ENCODE measurements at regions not wholly inside any gene's neighbourhood (a gene's known extent, or its start where the extent isn't known, plus 50 kb on each side); places are given as distances from the start of the nearest gene placed in this dataset.

DNA sequence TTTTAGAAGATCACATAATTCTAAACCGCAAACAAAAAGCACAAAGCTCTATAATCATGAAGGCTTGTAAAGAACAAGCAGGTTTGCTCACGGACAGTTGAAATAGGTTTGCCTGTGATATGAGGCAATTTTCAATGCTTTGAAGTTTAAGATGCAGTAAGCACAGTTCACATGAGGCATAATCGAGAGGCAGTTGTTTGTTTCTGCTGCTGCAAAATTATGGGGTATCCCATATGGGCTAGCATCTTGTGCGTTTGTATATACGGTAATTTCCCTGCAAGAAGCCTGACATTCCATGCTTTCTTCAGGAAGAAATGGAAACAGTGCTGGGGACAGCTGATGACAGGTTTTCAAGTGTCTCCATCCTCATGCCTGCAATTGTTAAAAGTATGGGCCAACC is 94.6 kb upstream of the MC3R start:
- TF ChIP-seq, protein P1, sequence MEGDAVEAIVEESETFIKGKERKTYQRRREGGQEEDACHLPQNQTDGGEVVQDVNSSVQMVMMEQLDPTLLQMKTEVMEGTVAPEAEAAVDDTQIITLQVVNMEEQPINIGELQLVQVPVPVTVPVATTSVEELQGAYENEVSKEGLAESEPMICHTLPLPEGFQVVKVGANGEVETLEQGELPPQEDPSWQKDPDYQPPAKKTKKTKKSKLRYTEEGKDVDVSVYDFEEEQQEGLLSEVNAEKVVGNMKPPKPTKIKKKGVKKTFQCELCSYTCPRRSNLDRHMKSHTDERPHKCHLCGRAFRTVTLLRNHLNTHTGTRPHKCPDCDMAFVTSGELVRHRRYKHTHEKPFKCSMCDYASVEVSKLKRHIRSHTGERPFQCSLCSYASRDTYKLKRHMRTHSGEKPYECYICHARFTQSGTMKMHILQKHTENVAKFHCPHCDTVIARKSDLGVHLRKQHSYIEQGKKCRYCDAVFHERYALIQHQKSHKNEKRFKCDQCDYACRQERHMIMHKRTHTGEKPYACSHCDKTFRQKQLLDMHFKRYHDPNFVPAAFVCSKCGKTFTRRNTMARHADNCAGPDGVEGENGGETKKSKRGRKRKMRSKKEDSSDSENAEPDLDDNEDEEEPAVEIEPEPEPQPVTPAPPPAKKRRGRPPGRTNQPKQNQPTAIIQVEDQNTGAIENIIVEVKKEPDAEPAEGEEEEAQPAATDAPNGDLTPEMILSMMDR (IDR thresholded peaks at IDR 0.05; ENCODE audit: extremely low read depth, insufficient read depth, missing control alignments), result no peak
- no peak for DNase-seq (ENCODE audit: low spot score)
- in situ Hi-C loops (cut with MboI; ENCODE audit: low pct_unique_long_range_greater_than_20kb, low sequenced_read_pairs, unreplicated experiment), result no loop called here

DNA sequence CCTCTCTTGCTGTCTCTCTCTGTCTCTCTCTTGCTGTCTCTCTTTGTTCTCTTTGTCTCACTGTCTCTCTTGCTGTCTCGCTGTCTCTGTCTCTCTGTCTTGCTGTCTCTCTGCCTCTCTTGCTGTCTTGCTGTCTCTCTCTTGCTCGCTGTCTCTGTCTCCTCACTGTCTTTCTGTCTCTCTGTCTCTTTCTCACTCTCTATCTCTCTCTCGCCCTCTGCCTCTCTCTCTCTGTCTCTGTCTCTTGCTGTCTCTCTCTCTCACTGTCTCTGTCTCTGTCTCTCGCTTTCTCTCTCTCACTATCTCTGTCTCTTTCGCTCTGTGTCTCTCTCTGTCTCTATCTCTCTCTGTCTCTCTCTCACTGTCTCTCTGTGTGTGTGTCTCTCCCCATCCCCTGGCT is 92.9 kb upstream of the MC3R start:
- in situ Hi-C loops (cut with MboI; ENCODE audit: low pct_unique_long_range_greater_than_20kb, low sequenced_read_pairs, unreplicated experiment), result no loop called here
- no peak for DNase-seq (ENCODE audit: low spot score)
- TF ChIP-seq, protein P1 (IDR thresholded peaks at IDR 0.05; ENCODE audit: extremely low read depth, insufficient read depth, missing control alignments), result no peak

DNA sequence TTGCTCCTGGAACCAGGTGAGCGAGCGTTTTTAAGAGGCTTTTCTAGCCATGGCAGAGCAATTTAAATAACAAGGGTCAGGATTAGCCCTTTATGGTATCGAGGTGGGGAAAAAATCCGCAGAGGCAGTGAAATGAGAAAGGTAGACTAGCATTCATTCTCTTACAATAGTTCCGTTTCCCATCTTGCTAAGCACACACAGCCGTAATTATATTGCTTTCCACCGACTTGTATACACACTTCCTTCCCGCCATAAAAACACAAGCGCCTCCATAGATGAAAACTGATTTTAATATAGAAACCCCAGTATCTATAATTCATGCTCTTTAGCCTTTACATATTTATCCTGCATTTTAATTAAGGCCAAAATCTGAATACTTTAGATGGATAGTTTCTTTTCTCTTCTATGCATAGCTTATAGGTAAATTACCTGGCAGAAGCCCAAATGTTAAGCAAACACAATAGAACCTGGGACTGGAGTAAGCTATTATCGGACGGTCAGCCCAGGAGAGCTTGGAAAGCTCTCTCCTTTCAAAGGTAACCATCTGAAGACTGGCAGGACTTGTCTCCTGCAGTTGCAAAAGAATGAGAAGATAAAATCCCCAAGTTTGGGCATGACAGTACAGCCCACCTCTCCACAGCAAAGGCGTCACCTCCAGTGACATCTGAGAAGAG is 90.9 kb upstream of the MC3R start:
- TF ChIP-seq, protein P1 (IDR thresholded peaks at IDR 0.05; ENCODE audit: extremely low read depth, insufficient read depth, missing control alignments), result no peak
- in situ Hi-C loops (cut with MboI; ENCODE audit: low pct_unique_long_range_greater_than_20kb, low sequenced_read_pairs, unreplicated experiment), result no loop called here
- no peak for DNase-seq (ENCODE audit: low spot score)

DNA sequence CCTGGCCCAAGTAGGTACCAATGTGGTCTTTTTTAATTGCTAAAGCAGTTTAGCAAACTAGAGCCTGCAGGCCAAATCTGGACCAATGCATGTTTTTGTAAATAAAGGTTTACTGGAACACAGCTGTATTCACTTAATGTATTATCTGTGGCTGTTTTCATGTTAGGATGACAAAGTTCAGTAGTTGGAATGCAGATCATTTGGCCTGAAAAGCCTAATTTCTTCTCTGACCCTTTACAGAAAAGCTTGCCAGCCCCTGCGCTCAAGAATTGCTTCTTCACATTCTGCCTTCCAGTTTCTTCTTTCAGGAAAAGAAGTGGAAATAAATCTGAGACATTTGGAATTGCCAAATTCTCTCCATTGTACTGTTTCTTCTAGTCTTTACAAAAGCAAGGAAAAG is 90.0 kb upstream of the MC3R start:
- in situ Hi-C loops (cut with MboI; ENCODE audit: low pct_unique_long_range_greater_than_20kb, low sequenced_read_pairs, unreplicated experiment), result no loop called here
- no peak for DNase-seq (ENCODE audit: low spot score)
- TF ChIP-seq, protein P1 (IDR thresholded peaks at IDR 0.05; ENCODE audit: extremely low read depth, insufficient read depth, missing control alignments), result no peak

DNA sequence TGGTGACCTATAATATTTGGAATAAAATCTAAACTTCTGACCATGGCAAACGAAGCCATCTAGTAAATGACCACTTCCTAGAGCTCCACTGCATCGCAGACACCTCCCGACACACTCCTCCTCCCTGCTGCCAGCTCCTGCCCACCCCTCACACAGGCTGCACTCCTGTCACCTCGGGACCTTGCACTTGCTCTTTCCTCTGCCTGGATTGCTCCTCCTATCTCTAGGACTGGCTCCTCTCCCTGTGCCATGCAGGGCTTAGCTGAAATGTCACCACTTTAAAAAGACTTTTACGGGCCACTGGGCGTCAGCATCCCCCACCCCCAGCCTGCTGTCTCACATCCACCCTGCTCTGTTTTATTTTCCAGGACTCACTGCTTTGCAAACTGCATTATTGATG is 87.6 kb upstream of the MC3R start:
- no peak for DNase-seq (ENCODE audit: low spot score)
- in situ Hi-C loops (cut with MboI; ENCODE audit: low pct_unique_long_range_greater_than_20kb, low sequenced_read_pairs, unreplicated experiment), result no loop called here
- TF ChIP-seq, protein P1 (IDR thresholded peaks at IDR 0.05; ENCODE audit: extremely low read depth, insufficient read depth, missing control alignments), result no peak

DNA sequence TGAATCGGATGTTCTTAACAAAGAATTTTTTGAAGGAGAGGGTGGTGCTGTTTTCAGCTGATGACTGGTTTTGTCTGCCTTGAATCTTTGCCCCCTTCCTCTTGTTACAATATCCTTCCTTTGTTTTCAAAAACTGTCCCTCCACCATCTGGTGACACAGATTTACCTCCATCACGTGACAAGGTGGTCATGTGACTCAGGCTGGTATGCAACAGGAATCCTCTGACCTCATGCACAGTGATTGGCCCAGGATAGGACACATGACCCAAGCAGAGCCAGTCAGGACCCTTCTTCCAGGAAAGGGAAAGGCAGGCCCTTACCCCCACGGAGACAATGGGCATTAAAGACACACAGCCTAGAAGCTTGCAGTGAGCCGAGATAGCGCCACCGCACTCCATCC is 84.7 kb upstream of the MC3R start:
- no peak for DNase-seq (ENCODE audit: low spot score)
- in situ Hi-C loops (cut with MboI; ENCODE audit: low pct_unique_long_range_greater_than_20kb, low sequenced_read_pairs, unreplicated experiment), result no loop called here

More for the DNA sequence above, 84.7 kb upstream of the MC3R start:
- TF ChIP-seq, protein P1 (IDR thresholded peaks at IDR 0.05; ENCODE audit: extremely low read depth, insufficient read depth, missing control alignments), result no peak

All from GM13977 (cell line).